A673 (cell line): ENCODE measurements at regions not wholly inside any gene's neighbourhood (a gene's known extent, or its start where the extent isn't known, plus 50 kb on each side); places are given as distances from the start of the nearest gene placed in this dataset.

Experiments used
- BruUV-seq: library from RNA; stranded (reverse); fragments of 400-500 nt; replicated peaks from 2 replicates; lab custom pipeline; 2021; lab: Mats Ljungman, UMichigan
- CTCF ChIA-PET: fragments of 300-600 bp; sonication (Branson Sonifier 250); formaldehyde crosslinking; loops from one replicate; lab custom pipeline; 2022; ENCODE audit warnings: antibody characterized with exemption; lab: Charles Lee
- POLR2A ChIA-PET: fragments of 300-600 bp; sonication (Branson Sonifier 250); formaldehyde crosslinking; loops from one replicate; lab custom pipeline; 2022; ENCODE audit warnings: antibody characterized with exemption; ENCODE audit not compliant: low non-redundant PET; lab: Charles Lee
- DNase-seq: peaks from one replicate; pipeline ENCODE4 v3.0.0-alpha.2; 2015; ENCODE audit warnings: low spot score
- H3K27ac ChIP-seq: fragments of 200-600 bp; sonication (generic); 2 replicates; pipeline ENCODE4 v1.5.1; 2016; ENCODE audit warnings: mixed run types, low read depth, mild to moderate bottlenecking, mixed read lengths, antibody characterized with exemption, low read length; ENCODE audit not compliant: poor library complexity, severe bottlenecking
- H3K27me3 ChIP-seq: fragments of 200-600 bp; sonication (generic); replicated peaks from 2 replicates; pipeline ENCODE4 v1.6.1; 2017; ENCODE audit warnings: mixed run types, low read depth, mild to moderate bottlenecking, mixed read lengths, antibody characterized with exemption, low read length; ENCODE audit not compliant: insufficient read depth, poor library complexity
- H3K36me3 ChIP-seq: fragments of 200-600 bp; sonication (generic); 2 replicates; pipeline ENCODE4 v1.6.1; 2016; ENCODE audit warnings: mixed run types, mild to moderate bottlenecking, mixed read lengths, antibody characterized with exemption, low read length; ENCODE audit not compliant: insufficient read depth, poor library complexity, severe bottlenecking
- H3K4me1 ChIP-seq: fragments of 200-600 bp; sonication (generic); 2 replicates; pipeline ENCODE4 v1.6.1; 2017; ENCODE audit warnings: mixed run types, mild to moderate bottlenecking, mixed read lengths, antibody characterized with exemption, low read length; ENCODE audit not compliant: insufficient read depth, poor library complexity, severe bottlenecking
- H3K4me3 ChIP-seq: fragments of 200-600 bp; sonication (generic); 2 replicates; pipeline ENCODE4 v1.5.1; 2016; ENCODE audit warnings: low read depth, mixed run types, mild to moderate bottlenecking, mixed read lengths, low read length; ENCODE audit not compliant: poor library complexity, severe bottlenecking
- H3K9me3 ChIP-seq: fragments of 200-600 bp; sonication (generic); 2 replicates; pipeline ENCODE4 v1.6.1; 2016; ENCODE audit warnings: mixed run types, low read depth, mild to moderate bottlenecking, mixed read lengths, antibody characterized with exemption, low read length; ENCODE audit not compliant: poor library complexity, severe bottlenecking
- CTCF ChIP-seq: fragments of 300-800, 200-600 bp; sonication (generic); conservative IDR thresholded peaks from 2 replicates; pipeline ENCODE4 v1.5.1; 2017; ENCODE audit warnings: low read depth, mild to moderate bottlenecking, antibody characterized with exemption, low read length, moderate library complexity, mixed read lengths
- EZH2 ChIP-seq: fragments of 200-600 bp; sonication (generic); IDR thresholded peaks from 2 replicates; pipeline ENCODE4 v1.6.1; 2017; ENCODE audit warnings: borderline replicate concordance, low read depth, mild to moderate bottlenecking, mixed read lengths, antibody characterized with exemption, low read length; ENCODE audit not compliant: poor library complexity, severe bottlenecking
- intact Hi-C: fragments of 100-400 bp; cut with micrococcal nuclease; formaldehyde crosslinking; loops from one replicate; pipeline ENCODE4 v1.10.0; 2022; ENCODE audit not compliant: unreplicated experiment

- H3K36me3 ChIP-seq, result no peaks in the 10 kb centered on the region
- no TSS peak for BruUV-seq
- H3K4me1 ChIP-seq, result no peaks in the 10 kb centered on the region
- no peak overlapping the region for H3K4me3 ChIP-seq
- H3K27ac ChIP-seq, result no peak overlapping the region
- TF ChIP-seq CTCF (no peak), EZH2 (no peak)
- peaks cover 30% of the 10 kb centered on the region for H3K27me3 ChIP-seq
- intact Hi-C loops, result no loop called here
- CTCF ChIA-PET, result no interaction called here
- DNase-seq, result no peak
- POLR2A ChIA-PET, result no interaction called here
- H3K9me3 ChIP-seq, result no peaks in the 10 kb centered on the region
Observed at GRCh38 chr1:182275271-182275670, 116.3 kb downstream of the GLUL start.

- H3K36me3 ChIP-seq, result no peaks in the 10 kb centered on the region
- no peak for DNase-seq
- ChIA-PET POLR2A (no interaction called here), CTCF (no interaction called here)
- no TSS peak for BruUV-seq
- intact Hi-C loops, result no loop called here
- no peaks in the 10 kb centered on the region for H3K4me1 ChIP-seq
- H3K9me3 ChIP-seq, result no peaks in the 10 kb centered on the region
- peaks cover 31% of the 10 kb centered on the region for H3K27me3 ChIP-seq
- H3K27ac ChIP-seq, result no peak overlapping the region
- H3K4me3 ChIP-seq, result no peak overlapping the region
- TF ChIP-seq EZH2 (no peak), CTCF (no peak)
Observed at GRCh38 chr1:182274618-182275017, 117.0 kb downstream of the GLUL start.

- ChIA-PET CTCF (no interaction called here), POLR2A (interaction anchor here (0.6 kb wide), 1 partner anchor 128 kb away, joined by 7 read pairs; no protein-coding TSS in a partner anchor)
- no peak overlapping the region for H3K4me3 ChIP-seq
- intact Hi-C loops, result no loop called here
- DNase-seq, result no peak
- no peaks in the 10 kb centered on the region for H3K4me1 ChIP-seq
- H3K36me3 ChIP-seq, result no peaks in the 10 kb centered on the region
- no peak overlapping the region for H3K27ac ChIP-seq
- BruUV-seq, result no TSS peak
- TF ChIP-seq CTCF (no peak), EZH2 (no peak)
- H3K27me3 ChIP-seq, result peaks cover 37% of the 10 kb centered on the region
- H3K9me3 ChIP-seq, result no peaks in the 10 kb centered on the region
Observed at GRCh38 chr1:182270731-182271130, 120.9 kb downstream of the GLUL start.
